Panc1 (cell line): ENCODE measurements at regions not wholly inside any gene's neighbourhood (a gene's known extent, or its start where the extent isn't known, plus 50 kb on each side); places are given as distances from the start of the nearest gene placed in this dataset.

Source experiments
- TF ChIP-seq, protein P1 (sequence below): fragments of 450-650 bp; IDR thresholded peaks from 2 replicates; pipeline ENCODE4 v1.5.1; 2017; ENCODE audit warnings: mild to moderate bottlenecking
- TF ChIP-seq, protein P2 (sequence below), 2 experiments: IDR thresholded peaks; 2 replicates each; pipeline ENCODE4 v1.6.1; 2011 to 2012; ENCODE audit warnings: low read depth in 2 of 2, control low read depth in 1 of 2, low read length in 1 of 2, mild to moderate bottlenecking in 1 of 2, moderate library complexity in 1 of 2; ENCODE audit not compliant: insufficient read depth in 1 of 2

GRCh38 chr15:91496754-91497691, 356.5 kb upstream of the SLCO3A1 start:
- TF ChIP-seq, protein P1, sequence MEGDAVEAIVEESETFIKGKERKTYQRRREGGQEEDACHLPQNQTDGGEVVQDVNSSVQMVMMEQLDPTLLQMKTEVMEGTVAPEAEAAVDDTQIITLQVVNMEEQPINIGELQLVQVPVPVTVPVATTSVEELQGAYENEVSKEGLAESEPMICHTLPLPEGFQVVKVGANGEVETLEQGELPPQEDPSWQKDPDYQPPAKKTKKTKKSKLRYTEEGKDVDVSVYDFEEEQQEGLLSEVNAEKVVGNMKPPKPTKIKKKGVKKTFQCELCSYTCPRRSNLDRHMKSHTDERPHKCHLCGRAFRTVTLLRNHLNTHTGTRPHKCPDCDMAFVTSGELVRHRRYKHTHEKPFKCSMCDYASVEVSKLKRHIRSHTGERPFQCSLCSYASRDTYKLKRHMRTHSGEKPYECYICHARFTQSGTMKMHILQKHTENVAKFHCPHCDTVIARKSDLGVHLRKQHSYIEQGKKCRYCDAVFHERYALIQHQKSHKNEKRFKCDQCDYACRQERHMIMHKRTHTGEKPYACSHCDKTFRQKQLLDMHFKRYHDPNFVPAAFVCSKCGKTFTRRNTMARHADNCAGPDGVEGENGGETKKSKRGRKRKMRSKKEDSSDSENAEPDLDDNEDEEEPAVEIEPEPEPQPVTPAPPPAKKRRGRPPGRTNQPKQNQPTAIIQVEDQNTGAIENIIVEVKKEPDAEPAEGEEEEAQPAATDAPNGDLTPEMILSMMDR = no peak
- TF ChIP-seq, protein P2, sequence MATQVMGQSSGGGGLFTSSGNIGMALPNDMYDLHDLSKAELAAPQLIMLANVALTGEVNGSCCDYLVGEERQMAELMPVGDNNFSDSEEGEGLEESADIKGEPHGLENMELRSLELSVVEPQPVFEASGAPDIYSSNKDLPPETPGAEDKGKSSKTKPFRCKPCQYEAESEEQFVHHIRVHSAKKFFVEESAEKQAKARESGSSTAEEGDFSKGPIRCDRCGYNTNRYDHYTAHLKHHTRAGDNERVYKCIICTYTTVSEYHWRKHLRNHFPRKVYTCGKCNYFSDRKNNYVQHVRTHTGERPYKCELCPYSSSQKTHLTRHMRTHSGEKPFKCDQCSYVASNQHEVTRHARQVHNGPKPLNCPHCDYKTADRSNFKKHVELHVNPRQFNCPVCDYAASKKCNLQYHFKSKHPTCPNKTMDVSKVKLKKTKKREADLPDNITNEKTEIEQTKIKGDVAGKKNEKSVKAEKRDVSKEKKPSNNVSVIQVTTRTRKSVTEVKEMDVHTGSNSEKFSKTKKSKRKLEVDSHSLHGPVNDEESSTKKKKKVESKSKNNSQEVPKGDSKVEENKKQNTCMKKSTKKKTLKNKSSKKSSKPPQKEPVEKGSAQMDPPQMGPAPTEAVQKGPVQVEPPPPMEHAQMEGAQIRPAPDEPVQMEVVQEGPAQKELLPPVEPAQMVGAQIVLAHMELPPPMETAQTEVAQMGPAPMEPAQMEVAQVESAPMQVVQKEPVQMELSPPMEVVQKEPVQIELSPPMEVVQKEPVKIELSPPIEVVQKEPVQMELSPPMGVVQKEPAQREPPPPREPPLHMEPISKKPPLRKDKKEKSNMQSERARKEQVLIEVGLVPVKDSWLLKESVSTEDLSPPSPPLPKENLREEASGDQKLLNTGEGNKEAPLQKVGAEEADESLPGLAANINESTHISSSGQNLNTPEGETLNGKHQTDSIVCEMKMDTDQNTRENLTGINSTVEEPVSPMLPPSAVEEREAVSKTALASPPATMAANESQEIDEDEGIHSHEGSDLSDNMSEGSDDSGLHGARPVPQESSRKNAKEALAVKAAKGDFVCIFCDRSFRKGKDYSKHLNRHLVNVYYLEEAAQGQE (IDR thresholded peaks at IDR 0.05; ENCODE audit: insufficient read depth in 1 of 2, low read depth in 2 of 2, low read length in 1 of 2) = no peak
